Neutrophil (primary cell): ENCODE measurements at regions not wholly inside any gene's neighbourhood (a gene's known extent, or its start where the extent isn't known, plus 50 kb on each side); places are given as distances from the start of the nearest gene placed in this dataset.

Source experiments
- H3K27ac ChIP-seq: fragments of 200-600 bp; sonication (generic); 2 replicates; pipeline ENCODE4 v1.5.1; 2016; ENCODE audit warnings: mild to moderate bottlenecking, moderate library complexity
- H3K27me3 ChIP-seq: fragments of 200-600 bp; sonication (generic); 2 replicates; pipeline ENCODE4 v1.6.0; 2016; ENCODE audit warnings: mild to moderate bottlenecking
- H3K36me3 ChIP-seq: fragments of 200-600 bp; sonication (generic); 2 replicates; pipeline ENCODE4 v1.5.1; 2017
- H3K4me1 ChIP-seq, 2 experiments: fragments of 200-600 bp in 1 of 2; sonication (generic) in 1 of 2; 1 replicate in 1 of 2; 2 replicates in 1 of 2; pipeline versions ENCODE4 v1.5.1 to v1.6.1; 2013 to 2016; ENCODE audit warnings: low read depth in 1 of 2, low read length in 1 of 2, mild to moderate bottlenecking in 1 of 2, moderate library complexity in 1 of 2; ENCODE audit not compliant: control insufficient read depth in 1 of 2, insufficient read depth in 1 of 2
- H3K4me3 ChIP-seq, 2 experiments: fragments of 200-600 bp in 1 of 2; sonication (generic) in 1 of 2; 1 replicate in 1 of 2; 2 replicates in 1 of 2; pipeline ENCODE4 v1.5.1; 2013 to 2016; ENCODE audit warnings: low read depth in 1 of 2, low read length in 1 of 2, mild to moderate bottlenecking in 1 of 2, moderate library complexity in 1 of 2
- H3K9me3 ChIP-seq: fragments of 200-600 bp; sonication (generic); 2 replicates; pipeline ENCODE4 v1.5.1; 2016
- CTCF ChIP-seq: fragments of 200-600 bp; sonication (generic); IDR thresholded peaks from 2 replicates; pipeline ENCODE4 v1.5.1; 2016; ENCODE audit warnings: antibody characterized with exemption

DNA sequence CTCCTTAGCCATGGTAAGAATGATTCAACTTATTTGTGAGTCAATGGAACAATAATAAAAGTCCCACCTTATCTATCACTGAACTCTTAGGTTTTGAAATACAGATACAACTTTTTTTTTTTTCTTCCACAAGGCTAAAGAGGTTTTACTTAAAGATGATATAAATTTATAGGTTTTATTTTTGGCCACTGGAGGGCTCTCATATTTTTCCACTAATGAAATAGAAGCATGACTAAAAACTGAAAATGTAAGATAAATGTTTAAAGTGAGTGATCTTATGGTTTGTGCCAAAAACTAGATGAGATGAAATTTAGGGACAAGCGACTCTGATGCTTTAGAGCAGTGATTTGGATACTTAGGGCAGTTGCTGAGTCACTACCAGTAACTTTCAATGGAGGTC lies 499.0 kb downstream of the NUF2 start:
- no peaks in the 10 kb centered on the region for H3K9me3 ChIP-seq
- H3K36me3 ChIP-seq = no peaks in the 10 kb centered on the region
- TF ChIP-seq CTCF = no peak
- H3K27me3 ChIP-seq = no peaks in the 10 kb centered on the region
- no peak overlapping the region for H3K27ac ChIP-seq
- H3K4me3 ChIP-seq = no peak overlapping the region
- no peaks in the 10 kb centered on the region for H3K4me1 ChIP-seq

GRCh38 chr1:163821679-163822078 lies 499.9 kb downstream of the NUF2 start:
- no peak overlapping the region for H3K4me3 ChIP-seq
- H3K4me1 ChIP-seq = no peaks in the 10 kb centered on the region
- H3K27ac ChIP-seq = no peak overlapping the region
- H3K36me3 ChIP-seq = no peaks in the 10 kb centered on the region
- no peak for TF ChIP-seq CTCF
- H3K27me3 ChIP-seq = no peaks in the 10 kb centered on the region
- no peaks in the 10 kb centered on the region for H3K9me3 ChIP-seq

GRCh38 chr1:163823017-163823416 lies 501.3 kb downstream of the NUF2 start:
- Histone ChIP-seq H3K36me3 (no peaks in the 10 kb centered on the region), H3K4me1 (no peaks in the 10 kb centered on the region), H3K4me3 (no peak overlapping the region), H3K27me3 (no peaks in the 10 kb centered on the region), H3K9me3 (no peaks in the 10 kb centered on the region), H3K27ac (no peak overlapping the region)
- TF ChIP-seq CTCF = no peak

- no peak overlapping the region for H3K27ac ChIP-seq
- no peaks in the 10 kb centered on the region for H3K27me3 ChIP-seq
- no peak for TF ChIP-seq CTCF
- no peak overlapping the region for H3K4me3 ChIP-seq
- no peaks in the 10 kb centered on the region for H3K9me3 ChIP-seq
- no peaks in the 10 kb centered on the region for H3K4me1 ChIP-seq
- H3K36me3 ChIP-seq = no peaks in the 10 kb centered on the region
Observed at GRCh38 chr1:163824006-163824405, 502.3 kb downstream of the NUF2 start.

- H3K36me3 ChIP-seq = no peaks in the 10 kb centered on the region
- no peaks in the 10 kb centered on the region for H3K9me3 ChIP-seq
- H3K4me3 ChIP-seq = no peak overlapping the region
- H3K27me3 ChIP-seq = no peaks in the 10 kb centered on the region
- TF ChIP-seq CTCF = no peak
- no peaks in the 10 kb centered on the region for H3K4me1 ChIP-seq
- H3K27ac ChIP-seq = no peak overlapping the region
Observed at GRCh38 chr1:163824490-163824889, 502.7 kb downstream of the NUF2 start.

- H3K27me3 ChIP-seq = no peaks in the 10 kb centered on the region
- TF ChIP-seq CTCF = no peak
- H3K9me3 ChIP-seq = no peaks in the 10 kb centered on the region
- H3K27ac ChIP-seq = no peak overlapping the region
- H3K4me1 ChIP-seq = no peaks in the 10 kb centered on the region
- no peak overlapping the region for H3K4me3 ChIP-seq
- H3K36me3 ChIP-seq = no peaks in the 10 kb centered on the region
Observed at GRCh38 chr1:163826500-163826899, 504.7 kb downstream of the NUF2 start.
